Activated CD4-positive, alpha-beta T cell treated with anti-CD3 and anti-CD28 coated beads, Interleukin-2, amount 50 U/mL, for 16 hours (primary cell): ENCODE measurements at regions not wholly inside any gene's neighbourhood (a gene's known extent, or its start where the extent isn't known, plus 50 kb on each side); places are given as distances from the start of the nearest gene placed in this dataset.
"Not testable (repeated sequence)": the region's sequence is repeated elsewhere in the genome, so short reads cannot be mapped to it uniquely, and the experiment has no call there.

Experiments
- DNase-seq: peaks from one replicate; pipeline ENCODE4 v3.0.0-alpha.2; 2020

DNA sequence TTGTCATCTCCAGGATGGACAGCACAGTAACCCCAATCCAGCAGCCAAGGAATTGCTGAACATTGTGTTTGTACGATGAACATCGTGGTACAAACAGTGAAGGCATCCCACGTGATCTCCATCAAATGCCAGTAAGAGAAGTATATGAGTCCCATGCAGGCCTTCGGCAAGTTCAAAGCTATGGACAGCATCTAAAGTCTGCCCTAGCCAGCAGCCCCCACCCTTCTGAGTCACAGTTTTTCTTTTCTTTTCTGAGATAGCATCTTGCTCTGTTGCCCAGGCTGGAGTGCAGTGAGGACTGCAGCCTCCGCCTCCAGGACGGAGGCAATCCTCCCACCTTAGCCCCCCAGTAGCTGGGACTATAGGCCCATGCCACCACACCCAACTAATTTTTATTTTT, 71.0 kb upstream of the SRD5A2 start:
- DNase-seq, result no peak

DNA sequence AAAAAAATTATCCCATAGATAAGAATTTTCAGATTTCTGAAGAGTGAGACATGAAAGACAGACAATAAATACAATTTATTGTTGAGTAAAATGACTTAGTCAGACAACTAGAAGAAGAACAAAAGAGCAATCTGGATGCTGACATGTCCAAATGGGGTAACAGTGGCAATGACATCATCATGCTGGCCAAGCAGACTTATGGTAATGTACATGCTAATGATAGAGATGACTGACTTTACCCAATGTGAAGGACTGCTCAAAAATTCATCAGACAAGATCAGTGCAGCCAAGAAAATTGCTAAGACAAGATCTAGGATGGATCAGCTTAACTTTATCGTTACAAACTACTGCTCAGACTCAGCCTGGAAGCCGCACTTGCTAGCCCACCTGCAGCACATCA, 70.5 kb upstream of the SRD5A2 start:
- DNase-seq, result no peak

DNA sequence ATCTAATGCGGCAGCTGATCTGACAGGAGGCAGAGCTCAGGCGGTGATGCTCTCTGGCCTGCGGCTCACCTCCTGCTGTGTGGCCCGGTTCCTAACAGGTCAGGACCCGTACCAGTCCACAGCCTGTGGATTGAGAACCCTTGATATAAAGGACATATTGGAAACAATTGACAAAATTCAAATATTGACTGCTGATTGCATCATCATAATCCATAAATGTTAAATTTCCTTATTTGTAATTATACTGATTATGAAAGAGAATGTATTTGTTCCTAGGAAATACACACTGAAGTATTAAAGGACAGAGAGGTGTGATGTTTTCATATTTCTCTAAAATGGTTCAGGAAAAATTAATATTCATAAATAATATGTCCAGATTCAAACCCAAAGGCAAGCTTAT, 63.8 kb upstream of the SRD5A2 start:
- DNase-seq, result no peak

DNA sequence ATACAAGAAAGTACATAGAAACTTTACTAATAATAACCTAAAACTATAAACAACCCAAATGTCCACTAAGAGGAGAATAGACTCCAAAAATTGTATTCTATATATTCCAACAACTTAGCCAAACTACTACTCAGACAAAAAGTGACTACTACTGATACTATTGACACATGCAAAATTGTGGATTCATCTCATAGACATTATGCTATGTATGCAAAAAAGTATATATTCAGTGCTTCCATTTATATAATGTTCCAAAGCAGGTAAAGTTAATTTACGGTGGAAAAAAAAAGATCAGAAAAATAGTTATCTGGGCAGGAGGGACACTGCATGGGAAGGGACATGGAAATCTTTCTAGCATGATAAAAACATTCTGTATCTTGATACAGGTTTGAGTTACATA, 62.0 kb upstream of the SRD5A2 start:
- DNase-seq, result no peak

DNA sequence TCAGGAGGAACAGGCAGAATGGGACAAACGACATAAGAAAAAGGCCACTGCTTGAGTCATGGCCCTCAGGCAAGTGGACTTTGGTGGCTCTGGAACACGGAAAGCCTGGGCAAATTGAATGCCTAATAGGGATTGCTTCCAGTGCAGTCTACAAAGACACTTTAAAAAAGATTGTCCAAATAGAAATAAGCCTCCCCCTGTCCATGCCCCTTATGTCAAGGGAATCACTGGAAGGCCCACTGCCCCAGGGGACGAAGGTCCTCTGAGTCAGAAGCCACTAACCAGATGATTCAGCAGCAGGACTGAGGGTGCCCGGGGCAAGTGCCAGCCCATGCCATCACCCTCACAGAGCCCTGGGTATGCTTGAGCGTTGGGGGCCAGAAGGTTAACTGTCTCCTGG, 51.5 kb upstream of the SRD5A2 start:
- DNase-seq, result not testable (repeated sequence)
